ENCODE measurements at regions not wholly inside any gene's neighbourhood (a gene's known extent, or its start where the extent isn't known, plus 50 kb on each side); places are given as distances from the start of the nearest gene placed in this dataset.

GRCh38 chr6:33898771-33899170 lies 95.0 kb upstream of the MLN start:
- Histone ChIP-seq H3K9me2 (replicated peaks; ENCODE audit: control insufficient read depth, low read length) (no peaks in the 10 kb centered on the region), H3K4me1 (ENCODE audit: control insufficient read depth, low read length) (no peaks in the 10 kb centered on the region), H4K20me1 (ENCODE audit: control insufficient read depth, insufficient read depth, low read depth, low read length) (no peaks in the 10 kb centered on the region), H3F3A (ENCODE audit: control insufficient read depth, insufficient read depth) (no peaks in the 10 kb centered on the region), H3K9me3 (ENCODE audit: control insufficient read depth, insufficient read depth, low read length) (no peaks in the 10 kb centered on the region), H3K4me2 (ENCODE audit: low read length) (no peak overlapping the region), H3K4me3 (ENCODE audit: low read length) (no peak overlapping the region), H3K79me2 (ENCODE audit: control insufficient read depth, low read length) (no peaks in the 10 kb centered on the region), H3K27me3 (ENCODE audit: control insufficient read depth, low read length) (peaks cover 34% of the 10 kb centered on the region), H3K36me3 (ENCODE audit: control insufficient read depth, low read length) (no peaks in the 10 kb centered on the region), H3K27ac (ENCODE audit: low read depth, low read length) (no peak overlapping the region)
- TF ChIP-seq, protein P1, sequence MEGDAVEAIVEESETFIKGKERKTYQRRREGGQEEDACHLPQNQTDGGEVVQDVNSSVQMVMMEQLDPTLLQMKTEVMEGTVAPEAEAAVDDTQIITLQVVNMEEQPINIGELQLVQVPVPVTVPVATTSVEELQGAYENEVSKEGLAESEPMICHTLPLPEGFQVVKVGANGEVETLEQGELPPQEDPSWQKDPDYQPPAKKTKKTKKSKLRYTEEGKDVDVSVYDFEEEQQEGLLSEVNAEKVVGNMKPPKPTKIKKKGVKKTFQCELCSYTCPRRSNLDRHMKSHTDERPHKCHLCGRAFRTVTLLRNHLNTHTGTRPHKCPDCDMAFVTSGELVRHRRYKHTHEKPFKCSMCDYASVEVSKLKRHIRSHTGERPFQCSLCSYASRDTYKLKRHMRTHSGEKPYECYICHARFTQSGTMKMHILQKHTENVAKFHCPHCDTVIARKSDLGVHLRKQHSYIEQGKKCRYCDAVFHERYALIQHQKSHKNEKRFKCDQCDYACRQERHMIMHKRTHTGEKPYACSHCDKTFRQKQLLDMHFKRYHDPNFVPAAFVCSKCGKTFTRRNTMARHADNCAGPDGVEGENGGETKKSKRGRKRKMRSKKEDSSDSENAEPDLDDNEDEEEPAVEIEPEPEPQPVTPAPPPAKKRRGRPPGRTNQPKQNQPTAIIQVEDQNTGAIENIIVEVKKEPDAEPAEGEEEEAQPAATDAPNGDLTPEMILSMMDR (IDR thresholded peaks at IDR 0.05; ENCODE audit: low read depth, low read length, poor library complexity, severe bottlenecking), result no peak
- TF ChIP-seq EZH2phosphoT487 (IDR thresholded peaks at IDR 0.05; ENCODE audit: borderline replicate concordance, low read length), result no peak

- no peaks in the 10 kb centered on the region for H3K9me3 ChIP-seq (ENCODE audit: control insufficient read depth, insufficient read depth, low read length)
- no peaks in the 10 kb centered on the region for H3K4me1 ChIP-seq (ENCODE audit: control insufficient read depth, low read length)
- H3K4me2 ChIP-seq (ENCODE audit: low read length), result no peak overlapping the region
- H3K79me2 ChIP-seq (ENCODE audit: control insufficient read depth, low read length), result no peaks in the 10 kb centered on the region
- no peak overlapping the region for H3K27ac ChIP-seq (ENCODE audit: low read depth, low read length)
- H3F3A ChIP-seq (ENCODE audit: control insufficient read depth, insufficient read depth), result no peaks in the 10 kb centered on the region
- H4K20me1 ChIP-seq (ENCODE audit: control insufficient read depth, insufficient read depth, low read depth, low read length), result no peaks in the 10 kb centered on the region
- H3K4me3 ChIP-seq (ENCODE audit: low read length), result no peak overlapping the region
- TF ChIP-seq EZH2phosphoT487 (IDR thresholded peaks at IDR 0.05; ENCODE audit: borderline replicate concordance, low read length), result no peak
- TF ChIP-seq, protein P1 (IDR thresholded peaks at IDR 0.05; ENCODE audit: low read depth, low read length, poor library complexity, severe bottlenecking), result no peak
- no peaks in the 10 kb centered on the region for H3K9me2 ChIP-seq (replicated peaks; ENCODE audit: control insufficient read depth, low read length)
- no peaks in the 10 kb centered on the region for H3K36me3 ChIP-seq (ENCODE audit: control insufficient read depth, low read length)
- peaks cover 32% of the 10 kb centered on the region for H3K27me3 ChIP-seq (ENCODE audit: control insufficient read depth, low read length)
These were observed 93.5 kb upstream of the MLN start for GRCh38 chr6:33897189-33897780.

GRCh38 chr6:33896391-33897188 lies 92.8 kb upstream of the MLN start:
- Histone ChIP-seq H3K27ac (ENCODE audit: low read depth, low read length) (no peak overlapping the region), H3K27me3 (ENCODE audit: control insufficient read depth, low read length) (peaks cover 25% of the 10 kb centered on the region)

More at GRCh38 chr6:33896391-33897188, 92.8 kb upstream of the MLN start:
- Histone ChIP-seq H3K4me2 (ENCODE audit: low read length) (no peak overlapping the region), H3K4me1 (ENCODE audit: control insufficient read depth, low read length) (no peaks in the 10 kb centered on the region), H3K9me2 (replicated peaks; ENCODE audit: control insufficient read depth, low read length) (no peaks in the 10 kb centered on the region), H3K36me3 (ENCODE audit: control insufficient read depth, low read length) (no peaks in the 10 kb centered on the region), H3K79me2 (ENCODE audit: control insufficient read depth, low read length) (no peaks in the 10 kb centered on the region), H3K4me3 (ENCODE audit: low read length) (no peak overlapping the region), H4K20me1 (ENCODE audit: control insufficient read depth, insufficient read depth, low read depth, low read length) (no peaks in the 10 kb centered on the region), H3K9me3 (ENCODE audit: control insufficient read depth, insufficient read depth, low read length) (no peaks in the 10 kb centered on the region), H3F3A (ENCODE audit: control insufficient read depth, insufficient read depth) (no peaks in the 10 kb centered on the region)
- TF ChIP-seq, protein P1 (IDR thresholded peaks at IDR 0.05; ENCODE audit: low read depth, low read length, poor library complexity, severe bottlenecking), result no peak
- TF ChIP-seq EZH2phosphoT487 (IDR thresholded peaks at IDR 0.05; ENCODE audit: borderline replicate concordance, low read length), result no peak
